H1 (cell line): ENCODE measurements at regions not wholly inside any gene's neighbourhood (a gene's known extent, or its start where the extent isn't known, plus 50 kb on each side); places are given as distances from the start of the nearest gene placed in this dataset.
"Not testable (repeated sequence)": the region's sequence is repeated elsewhere in the genome, so short reads cannot be mapped to it uniquely, and the experiment has no call there.

ENCODE experiments used
- CTCF ChIA-PET: fragments of 300-600 bp; sonication (Branson Sonifier 250); formaldehyde crosslinking; loops from one replicate; lab custom pipeline; 2021; ENCODE audit not compliant: partially characterized antibody; lab: Charles Lee
- POLR2A ChIA-PET: fragments of 300-600 bp; sonication (Branson Sonifier 250); formaldehyde crosslinking; loops from one replicate; lab custom pipeline; 2021; ENCODE audit warnings: inconsistent platforms; ENCODE audit not compliant: partially characterized antibody; lab: Charles Lee
- DNase-seq, 2 experiments: peaks; one replicate each; pipeline versions ENCODE4 v3.0.0 to v3.0.0-alpha.2; 2010 to 2022; ENCODE audit warnings: low spot score in 2 of 2, low read depth in 1 of 2, mixed read lengths in 1 of 2
- FAIRE-seq: peaks from 2 replicates; lab custom pipeline; 2011; peaks lifted over from hg19 to GRCh38; lab: Jason Lieb, UNC
- H2AFZ ChIP-seq: 2 replicates; pipeline ENCODE4 v1.8.1; 2012; ENCODE audit warnings: low read length, inconsistent platforms
- H2AK5ac ChIP-seq: 2 replicates; pipeline ENCODE4 v1.6.1; 2013; ENCODE audit warnings: low read depth, low read length
- H2BK120ac ChIP-seq: replicated peaks from 2 replicates; pipeline ENCODE3; 2013; ENCODE audit warnings: low read depth, low read length, inconsistent platforms
- H2BK12ac ChIP-seq: 2 replicates; pipeline ENCODE4 v1.6.1; 2013; ENCODE audit warnings: low read depth, low read length
- H2BK15ac ChIP-seq: 2 replicates; pipeline ENCODE4 v1.6.1; 2013; ENCODE audit warnings: low read length
- H2BK20ac ChIP-seq: 2 replicates; pipeline ENCODE4 v1.6.1; 2013; ENCODE audit warnings: low read length
- H2BK5ac ChIP-seq: 2 replicates; pipeline ENCODE4 v1.6.1; 2013; ENCODE audit warnings: low read depth, low read length
- H3K14ac ChIP-seq: 2 replicates; pipeline ENCODE4 v1.6.1; 2013; ENCODE audit warnings: inconsistent platforms; ENCODE audit not compliant: insufficient read length
- H3K18ac ChIP-seq: 2 replicates; pipeline ENCODE4 v1.6.1; 2013; ENCODE audit warnings: low read length; ENCODE audit errors: extremely low read depth
- H3K23ac ChIP-seq: 2 replicates; pipeline ENCODE4 v1.6.1; 2013; ENCODE audit warnings: inconsistent platforms; ENCODE audit not compliant: insufficient read length
- H3K23me2 ChIP-seq: 2 replicates; pipeline ENCODE4 v1.6.1; 2013; ENCODE audit warnings: low read depth, low read length
- H3K27ac ChIP-seq: 2 replicates; pipeline ENCODE4 v1.6.1; 2011; ENCODE audit warnings: low read depth, low read length, inconsistent platforms
- H3K27me3 ChIP-seq, 4 experiments: replicated peaks in 1 of 4; 1 replicate in 1 of 4; 2 replicates in 3 of 4; pipeline versions ENCODE4 v1.6.1 to v1.8.1; 2011 to 2013; ENCODE audit warnings: low read length in 3 of 4, mild to moderate bottlenecking in 3 of 4, inconsistent platforms in 2 of 4, mixed read lengths in 2 of 4, moderate library complexity in 1 of 4; ENCODE audit not compliant: control insufficient read depth in 3 of 4, insufficient read depth in 3 of 4; ENCODE audit errors: extremely low read depth in 1 of 4
- H3K36me3 ChIP-seq, 4 experiments: 2 replicates each; pipeline versions ENCODE4 v1.6.1 to v1.8.1; 2011 to 2013; ENCODE audit warnings: mild to moderate bottlenecking in 4 of 4, low read length in 3 of 4, moderate library complexity in 2 of 4, control low read depth in 1 of 4, inconsistent platforms in 1 of 4; ENCODE audit not compliant: insufficient read depth in 4 of 4, control insufficient read depth in 2 of 4
- H3K4ac ChIP-seq: replicated peaks from 2 replicates; pipeline ENCODE3; 2013; ENCODE audit warnings: low read length, low read depth, mixed read lengths, inconsistent platforms; ENCODE audit not compliant: insufficient read length
- H3K4me1 ChIP-seq, 4 experiments: replicated peaks in 1 of 4; 1 replicate in 1 of 4; 2 replicates in 3 of 4; pipeline versions ENCODE4 v1.6.1 to v1.8.1; 2011 to 2013; ENCODE audit warnings: low read length in 3 of 4, inconsistent platforms in 2 of 4, mixed read lengths in 1 of 4; ENCODE audit not compliant: insufficient read depth in 4 of 4, control insufficient read depth in 3 of 4
- H3K4me2 ChIP-seq, 2 experiments: 2 replicates each; pipeline versions ENCODE4 v1.6.1 to v1.8.1; 2011 to 2013; ENCODE audit warnings: low read depth in 2 of 2, low read length in 2 of 2, control low read depth in 1 of 2, inconsistent platforms in 1 of 2, mild to moderate bottlenecking in 1 of 2; ENCODE audit not compliant: insufficient read depth in 1 of 2
- H3K4me3 ChIP-seq, 4 experiments: fragments of 200-600, 300-600 bp in 1 of 4; sonication (generic), shearing (Covaris generic), sonication (Bioruptor Twin) in 1 of 4; 2 replicates each; pipeline versions ENCODE4 v1.5.1 to v1.8.1; 2011 to 2016; ENCODE audit warnings: low read length in 4 of 4, low read depth in 3 of 4, control low read depth in 2 of 4, inconsistent platforms in 2 of 4, mild to moderate bottlenecking in 2 of 4, mixed read lengths in 1 of 4, moderate library complexity in 1 of 4; ENCODE audit not compliant: insufficient read depth in 2 of 4; ENCODE audit errors: extremely low read depth in 1 of 4
- H3K56ac ChIP-seq: replicated peaks from 2 replicates; pipeline ENCODE3; 2013; ENCODE audit warnings: low read depth, mild to moderate bottlenecking, mixed read lengths, low read length, inconsistent platforms; ENCODE audit not compliant: insufficient read length
- H3K79me1 ChIP-seq: 2 replicates; pipeline ENCODE4 v1.6.1; 2013; ENCODE audit warnings: low read depth, low read length, control low read depth
- H3K79me2 ChIP-seq, 2 experiments: 2 replicates each; pipeline versions ENCODE4 v1.6.1 to v1.8.1; 2012 to 2013; ENCODE audit warnings: low read length in 2 of 2, mild to moderate bottlenecking in 2 of 2, inconsistent platforms in 1 of 2; ENCODE audit not compliant: insufficient read depth in 2 of 2, control insufficient read depth in 1 of 2
- H3K9ac ChIP-seq, 4 experiments: replicated peaks in 1 of 4; 1 replicate in 1 of 4; 2 replicates in 3 of 4; pipeline versions ENCODE4 v1.6.1 to v1.8.1; 2011 to 2013; ENCODE audit warnings: low read depth in 3 of 4, low read length in 3 of 4, control low read depth in 2 of 4, mild to moderate bottlenecking in 2 of 4, moderate library complexity in 2 of 4, inconsistent platforms in 1 of 4; ENCODE audit errors: extremely low read depth in 1 of 4
- H3K9me3 ChIP-seq, 2 experiments: 2 replicates each; pipeline versions ENCODE4 v1.6.1 to v1.8.1; 2012 to 2013; ENCODE audit warnings: mild to moderate bottlenecking in 2 of 2, moderate library complexity in 2 of 2, control low read depth in 1 of 2, inconsistent platforms in 1 of 2, low read depth in 1 of 2, low read length in 1 of 2, mixed read lengths in 1 of 2; ENCODE audit not compliant: insufficient read depth in 2 of 2
- H4K20me1 ChIP-seq, 2 experiments: replicated peaks in 1 of 2; 2 replicates each; pipeline versions ENCODE3 to v1.8.1; 2011 to 2013; ENCODE audit warnings: inconsistent platforms in 2 of 2, low read length in 2 of 2, mild to moderate bottlenecking in 1 of 2; ENCODE audit not compliant: insufficient read depth in 2 of 2, control insufficient read depth in 1 of 2
- H4K5ac ChIP-seq: 2 replicates; pipeline ENCODE4 v1.6.1; 2013; ENCODE audit warnings: low read length, low read depth, mixed read lengths, inconsistent platforms; ENCODE audit not compliant: insufficient read length
- H4K8ac ChIP-seq: 2 replicates; pipeline ENCODE4 v1.8.0; 2013; ENCODE audit warnings: mild to moderate bottlenecking, moderate library complexity, low read length, inconsistent platforms; ENCODE audit not compliant: insufficient read depth; ENCODE audit errors: extremely low read depth
- H4K91ac ChIP-seq: replicated peaks from 2 replicates; pipeline ENCODE3; 2013; ENCODE audit warnings: low read length, mixed read lengths, inconsistent platforms; ENCODE audit not compliant: insufficient read length
- WGBS, 2 experiments: shearing (Covaris generic) in 1 of 2; methylation state at CpG; one replicate each; pipeline versions ENCODE4 v1.1.6 to v1.1.7; 2013 to 2015; ENCODE audit warnings: low lambda C conversion rate in 2 of 2, mixed read lengths in 2 of 2, inconsistent platforms in 1 of 2, low coverage in 1 of 2, missing lambda C conversion rate in 1 of 2; ENCODE audit not compliant: insufficient replicate concordance in 2 of 2, insufficient coverage in 1 of 2, insufficient read length in 1 of 2; ENCODE audit errors: extremely low coverage in 1 of 2, missing lambda C conversion rate in 1 of 2; 5-methylcytosine and 5-hydroxymethylcytosine counted together

DNA sequence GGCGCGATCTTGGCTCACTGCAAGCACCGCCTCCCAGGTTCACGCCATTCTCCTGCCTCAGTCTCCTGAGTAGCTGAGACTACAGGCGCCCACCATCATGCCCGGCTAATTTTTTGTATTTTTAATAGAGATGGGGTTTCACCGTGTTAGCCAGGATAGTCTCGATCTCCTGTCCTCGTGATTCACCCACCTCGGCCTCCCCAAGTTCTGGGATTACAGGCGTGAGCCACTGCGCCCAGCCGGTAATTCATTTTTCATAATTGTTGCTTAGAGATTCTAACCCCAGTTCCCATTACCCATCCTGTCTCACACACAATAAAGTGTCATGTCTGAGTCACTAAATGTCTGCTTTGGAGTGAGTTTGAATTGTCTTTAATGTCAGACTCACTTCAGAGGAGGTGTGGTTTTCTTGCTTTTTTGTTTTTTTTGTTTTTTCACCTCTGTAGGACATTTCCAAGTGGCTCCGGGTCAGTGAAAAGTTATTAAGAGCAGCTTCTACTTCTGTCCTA lies 281.2 kb upstream of the FAM240B start:
- H3K27ac ChIP-seq, H3K4me3 ChIP-seq, H3K9me3 ChIP-seq, H4K91ac ChIP-seq, H3K4me2 ChIP-seq, FAIRE-seq, H2AK5ac ChIP-seq, H2BK15ac ChIP-seq, H3K56ac ChIP-seq, H3K23me2 ChIP-seq, H2BK120ac ChIP-seq, H2BK12ac ChIP-seq, H3K36me3 ChIP-seq, H4K20me1 ChIP-seq, H2BK5ac ChIP-seq, H3K79me1 ChIP-seq, H3K79me2 ChIP-seq, H3K4ac ChIP-seq, CTCF ChIA-PET, H2BK20ac ChIP-seq, H4K8ac ChIP-seq, POLR2A ChIA-PET, H3K18ac ChIP-seq, H3K23ac ChIP-seq, H3K27me3 ChIP-seq, H2AFZ ChIP-seq, DNase-seq, H3K14ac ChIP-seq, H3K9ac ChIP-seq, H3K4me1 ChIP-seq, H4K5ac ChIP-seq: not testable (repeated sequence)
- 87% methylated on average over 13 of the region's 14 CpGs; no CpG with 5 or more reads in 1 of the 2 experiments for WGBS, 2 experiments

DNA sequence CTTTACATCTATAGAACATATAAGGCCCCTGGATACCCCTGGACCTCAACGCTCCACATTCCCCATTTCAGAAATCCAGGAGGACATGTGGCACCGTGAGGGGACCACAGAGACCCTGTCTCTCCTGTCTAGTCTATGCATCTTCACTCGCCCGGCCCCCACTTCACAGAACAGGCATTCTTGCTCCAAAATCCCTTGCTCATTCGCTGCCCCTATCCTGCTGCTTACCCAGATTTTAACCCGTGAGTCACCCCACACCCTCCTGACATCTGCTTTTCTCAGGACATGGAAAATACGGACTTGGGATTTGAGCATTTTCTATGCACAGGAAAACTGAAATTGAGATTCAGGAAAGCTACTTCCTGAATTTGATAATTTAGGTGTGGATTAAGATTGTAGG lies 279.3 kb upstream of the FAM240B start:
- DNase-seq, H3K27ac ChIP-seq, H2AFZ ChIP-seq, H2AK5ac ChIP-seq, CTCF ChIA-PET, H2BK12ac ChIP-seq, H3K9me3 ChIP-seq, H4K91ac ChIP-seq, H4K20me1 ChIP-seq, H3K56ac ChIP-seq, H2BK120ac ChIP-seq, H3K4me3 ChIP-seq, FAIRE-seq, H4K8ac ChIP-seq, H3K79me2 ChIP-seq, H3K27me3 ChIP-seq, H3K36me3 ChIP-seq, H2BK20ac ChIP-seq, H4K5ac ChIP-seq, H3K23me2 ChIP-seq, H3K4ac ChIP-seq, H3K18ac ChIP-seq, H2BK5ac ChIP-seq, H3K23ac ChIP-seq, H3K4me2 ChIP-seq, H3K4me1 ChIP-seq, POLR2A ChIA-PET, H3K79me1 ChIP-seq, H3K9ac ChIP-seq, H3K14ac ChIP-seq, H2BK15ac ChIP-seq: not testable (repeated sequence)
- 76% methylated on average over 7 of the region's 7 CpGs; no CpG with 5 or more reads in 1 of the 2 experiments for WGBS, 2 experiments
